HG02973 (cell line): ENCODE measurements at regions not wholly inside any gene's neighbourhood (a gene's known extent, or its start where the extent isn't known, plus 50 kb on each side); places are given as distances from the start of the nearest gene placed in this dataset.
"Not testable (repeated sequence)": the region's sequence is repeated elsewhere in the genome, so short reads cannot be mapped to it uniquely, and the experiment has no call there.

Source experiments
- ATAC-seq: cut with Tn5 transposase; IDR thresholded peaks from one replicate; pipeline ENCODE4 v1.9.1; 2021; ENCODE audit warnings: moderate library complexity; ENCODE audit not compliant: unreplicated experiment

GRCh38 chr17:56690441-56691291, 97.2 kb downstream of the NOG start:
- ATAC-seq: no peak

GRCh38 chr17:56694825-56695224, 101.3 kb downstream of the NOG start:
- no peak for ATAC-seq

GRCh38 chr17:56697190-56697589, 103.7 kb downstream of the NOG start:
- ATAC-seq: no peak

DNA sequence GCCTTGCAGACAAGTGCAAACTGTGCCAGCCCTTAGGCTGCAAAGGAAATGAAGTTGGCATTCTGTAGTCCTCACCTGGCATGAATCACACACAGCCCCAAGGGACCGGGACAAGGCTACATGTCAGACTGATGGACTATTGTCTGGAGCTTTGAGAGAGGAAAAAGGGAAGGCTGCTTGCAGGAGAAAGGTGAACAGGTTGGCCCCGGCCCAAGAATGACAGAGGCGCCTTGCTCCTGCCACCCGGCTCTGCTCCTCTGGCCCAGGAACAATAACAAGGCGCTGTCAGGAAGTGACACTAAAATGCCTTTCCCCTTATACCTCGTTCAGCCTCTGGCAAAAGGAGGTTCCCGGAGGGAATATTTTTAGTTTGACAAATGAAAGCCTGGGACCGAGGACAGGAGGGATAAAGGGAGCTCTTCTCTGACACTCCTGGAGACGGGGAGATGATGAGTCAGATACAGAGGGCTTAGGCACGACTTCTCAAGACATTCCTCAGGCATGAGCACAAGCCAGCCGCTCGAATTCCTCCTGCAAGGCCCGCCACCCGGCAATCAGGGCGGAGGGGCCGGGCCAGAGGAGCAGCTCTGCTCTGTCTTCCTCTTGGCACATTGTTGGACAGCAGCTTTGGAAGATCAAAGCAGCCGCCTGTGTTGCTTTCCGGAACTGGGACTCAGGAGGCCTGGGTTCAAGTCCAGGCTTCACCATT, 105.8 kb downstream of the NOG start:
- ATAC-seq: no peak

DNA sequence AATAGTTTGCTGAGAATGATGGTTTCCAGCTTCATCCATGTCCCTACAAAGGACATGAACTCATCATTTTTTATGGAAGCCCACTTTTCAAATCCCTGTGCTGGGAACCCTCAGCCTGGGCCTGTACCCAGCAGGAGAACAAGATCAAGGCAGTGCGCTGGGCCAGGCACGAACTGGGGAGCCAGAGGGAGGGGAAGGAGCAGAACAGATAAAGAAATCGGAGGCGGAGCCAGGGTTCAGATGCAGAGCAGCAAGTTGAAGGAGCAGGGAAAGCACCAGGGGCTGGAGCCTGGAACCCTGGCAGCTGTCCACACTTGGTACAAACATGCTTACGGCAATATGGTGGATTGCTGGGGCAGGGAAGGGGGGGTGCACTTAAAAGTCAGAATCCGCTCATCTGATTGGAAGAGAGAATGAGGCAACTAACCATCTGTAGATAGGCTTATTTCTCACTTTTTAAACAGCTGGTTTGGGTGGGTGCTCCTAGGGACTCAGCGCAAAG, 107.5 kb downstream of the NOG start:
- ATAC-seq: no peak

DNA sequence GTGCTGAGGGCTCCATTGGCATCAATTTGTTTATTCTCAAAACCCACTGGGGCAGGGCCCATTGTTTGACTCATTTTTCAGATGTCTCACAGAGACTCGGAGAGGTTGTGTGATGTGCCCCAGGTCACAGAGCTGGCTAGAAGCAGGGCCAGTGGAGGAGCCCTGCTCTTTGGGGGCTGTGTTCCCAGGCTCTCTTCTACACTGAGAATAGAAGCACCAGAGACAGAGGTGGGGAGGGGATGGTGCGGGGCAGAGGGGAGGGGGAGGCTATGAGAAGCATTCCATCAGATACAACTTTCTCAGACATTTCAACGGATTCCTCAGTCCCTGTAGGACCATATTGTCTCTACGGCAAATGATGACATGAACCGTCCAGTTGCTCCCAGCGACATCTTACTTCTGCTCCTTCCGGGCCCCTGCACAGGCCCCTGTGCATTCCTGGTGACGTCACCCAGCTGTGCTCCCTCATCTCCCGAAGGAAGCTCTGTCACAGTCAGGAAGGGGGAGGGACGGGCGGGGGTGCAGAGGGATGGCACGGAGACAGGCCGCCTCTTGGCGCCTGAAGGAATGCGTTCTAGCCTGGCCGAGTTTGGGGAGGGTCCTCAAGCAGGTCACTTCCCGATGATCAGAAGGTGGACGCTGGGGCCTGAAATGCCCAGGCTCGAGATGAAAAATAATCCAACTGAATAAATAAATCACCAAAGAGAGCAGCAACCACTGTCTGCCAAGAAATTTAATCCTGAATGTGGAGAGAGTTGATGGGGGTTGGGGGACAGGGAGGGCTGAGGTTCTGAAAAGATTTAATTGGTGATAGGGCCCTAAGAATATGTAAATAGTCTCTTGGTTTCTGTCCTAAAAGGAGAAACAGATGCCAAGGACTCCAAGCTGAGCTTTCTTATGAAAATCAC, 114.1 kb downstream of the NOG start:
- no peak for ATAC-seq

GRCh38 chr17:56708220-56708558, 114.7 kb downstream of the NOG start:
- ATAC-seq: no peak

- no peak for ATAC-seq
These were observed 115.3 kb downstream of the NOG start for GRCh38 chr17:56708670-56709410.

GRCh38 chr17:56710986-56711385, 117.5 kb downstream of the NOG start:
- no peak for ATAC-seq

DNA sequence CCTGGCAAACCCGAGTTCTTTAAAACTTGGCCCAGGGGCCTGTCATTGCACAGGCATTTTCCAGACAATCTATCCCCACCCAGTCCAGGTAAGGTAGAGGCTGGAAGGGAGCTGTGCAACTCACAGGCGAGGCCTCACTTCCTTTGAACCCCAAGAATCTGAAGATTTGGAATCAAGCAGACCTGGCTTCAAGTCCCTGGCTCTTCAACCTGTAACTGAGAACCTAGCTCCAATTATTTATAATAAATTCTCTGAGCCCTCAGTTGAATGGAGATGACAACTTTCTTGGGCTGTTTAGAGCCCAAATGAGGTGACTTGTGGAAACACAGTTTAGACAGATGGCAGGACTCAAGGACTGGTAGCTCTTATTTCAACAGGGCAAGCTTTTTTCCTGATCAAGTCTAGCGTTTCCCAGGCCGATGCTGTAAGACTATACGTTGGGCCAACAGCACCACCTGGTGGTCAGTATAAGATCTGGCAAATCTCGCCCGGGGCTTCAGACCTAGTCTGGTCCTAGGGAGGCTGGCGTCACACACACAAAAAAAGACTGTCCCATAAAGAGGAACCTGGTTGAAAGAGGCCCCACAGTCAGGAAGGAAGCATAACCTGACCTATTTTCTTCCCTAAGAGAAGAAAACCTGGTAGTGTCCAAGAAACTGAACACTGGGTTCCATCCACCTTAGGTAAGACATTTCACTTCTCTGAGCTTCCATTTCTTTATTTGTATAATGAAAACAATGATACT, 117.9 kb downstream of the C17orf67 start:
- ATAC-seq: peak; percentile 84

DNA sequence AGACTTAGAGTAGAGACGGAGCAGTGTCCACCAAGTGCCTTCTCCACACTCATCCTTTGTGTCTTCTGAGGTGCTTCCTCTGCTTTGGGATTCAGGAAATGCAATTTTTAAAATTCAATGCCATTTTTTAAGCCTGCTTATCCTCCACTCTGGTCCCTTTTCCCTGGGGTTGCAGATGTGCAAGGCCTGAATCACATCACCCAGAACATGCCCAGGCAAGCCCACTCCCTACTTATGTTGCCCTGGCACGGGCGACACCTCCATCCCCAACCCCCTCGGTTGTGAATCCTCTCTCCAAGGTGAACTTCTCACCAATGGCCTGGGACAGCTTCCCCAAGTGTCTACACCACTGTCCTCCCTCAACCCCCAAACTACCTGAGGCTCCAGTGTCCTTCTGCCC, 116.2 kb downstream of the C17orf67 start:
- no peak for ATAC-seq

- ATAC-seq: no peak
These were observed 115.2 kb downstream of the C17orf67 start for GRCh38 chr17:56718515-56718914.

DNA sequence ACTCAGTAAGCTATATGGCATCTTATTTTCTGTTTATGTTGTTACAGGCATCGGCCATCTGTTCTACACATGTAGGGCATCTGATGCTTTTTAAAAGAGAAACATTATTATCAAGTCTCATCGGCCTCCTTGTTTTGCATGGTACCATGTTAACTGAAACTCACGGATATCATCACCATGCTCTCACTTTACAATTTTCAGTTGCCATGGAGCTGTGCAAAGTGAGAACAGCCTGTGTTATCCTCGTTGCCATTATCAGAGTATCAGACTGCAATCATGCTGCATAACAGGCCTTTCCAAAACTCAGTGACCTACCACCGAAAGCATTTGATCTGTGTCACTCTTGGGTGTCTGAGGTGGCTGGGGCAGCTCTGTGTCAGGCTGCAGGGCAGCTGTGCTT, 110.3 kb downstream of the C17orf67 start:
- ATAC-seq: no peak

DNA sequence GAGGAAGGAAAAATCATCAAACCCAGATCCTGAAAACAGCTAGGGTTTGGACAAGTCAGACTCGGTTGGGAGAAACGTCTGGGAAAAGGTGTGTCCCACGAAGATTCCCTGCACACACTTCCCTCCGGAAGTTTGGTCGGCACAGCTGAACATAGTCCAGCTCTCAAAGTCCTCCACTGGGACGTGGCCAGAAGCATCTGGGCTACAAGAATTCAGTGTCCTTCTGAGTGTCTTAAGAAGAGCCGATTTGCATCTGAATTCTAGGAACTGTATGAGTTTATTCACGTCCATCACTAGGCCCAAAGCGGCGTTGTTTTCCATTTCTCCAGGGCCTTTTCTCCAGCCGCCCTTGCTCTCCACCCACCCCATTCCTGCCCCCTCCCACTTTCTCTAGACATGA, 109.1 kb downstream of the C17orf67 start:
- no peak for ATAC-seq

DNA sequence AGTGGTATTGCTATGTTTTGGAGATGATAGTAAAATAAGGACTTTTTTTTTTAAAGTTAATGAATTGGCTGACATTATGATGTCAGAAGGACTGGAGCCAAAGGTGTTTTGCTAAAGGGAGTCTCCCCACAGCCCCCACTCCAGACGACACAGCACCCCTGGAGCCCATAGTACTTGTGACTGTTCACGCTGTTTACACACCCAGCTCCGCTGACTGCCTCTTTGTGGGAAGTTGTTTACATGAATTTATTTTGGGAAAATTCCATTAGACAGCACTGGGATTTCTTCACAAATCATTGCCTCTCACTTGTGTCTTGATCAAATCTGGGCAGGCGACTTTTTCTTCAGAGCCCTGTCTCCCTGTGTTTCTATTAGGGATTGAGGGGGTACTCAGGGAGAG, 108.6 kb downstream of the C17orf67 start:
- no peak for ATAC-seq

- no peak for ATAC-seq
These were observed 105.7 kb downstream of the C17orf67 start for GRCh38 chr17:56727876-56728617.

DNA sequence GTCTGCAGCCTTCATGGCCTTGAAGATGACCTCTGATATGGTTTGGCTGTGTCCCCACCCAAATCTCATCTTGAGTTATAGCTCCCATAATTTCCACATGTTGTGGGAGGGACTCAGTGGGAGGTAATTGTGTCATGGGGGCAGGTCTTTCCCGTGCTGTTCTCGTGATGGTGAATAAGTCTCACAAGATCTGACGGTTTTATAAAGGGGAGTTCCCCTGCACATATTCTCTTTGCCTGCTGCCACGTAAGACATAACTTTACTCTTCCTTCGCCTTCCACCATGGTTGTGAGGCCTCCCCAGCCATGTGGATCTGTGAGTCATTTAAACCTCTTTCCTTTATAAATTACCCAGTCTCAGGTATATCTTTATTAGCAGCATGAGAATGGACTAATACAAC, 102.6 kb downstream of the C17orf67 start:
- ATAC-seq: not testable (repeated sequence)

GRCh38 chr17:56733833-56734232, 99.9 kb downstream of the C17orf67 start:
- no peak for ATAC-seq

DNA sequence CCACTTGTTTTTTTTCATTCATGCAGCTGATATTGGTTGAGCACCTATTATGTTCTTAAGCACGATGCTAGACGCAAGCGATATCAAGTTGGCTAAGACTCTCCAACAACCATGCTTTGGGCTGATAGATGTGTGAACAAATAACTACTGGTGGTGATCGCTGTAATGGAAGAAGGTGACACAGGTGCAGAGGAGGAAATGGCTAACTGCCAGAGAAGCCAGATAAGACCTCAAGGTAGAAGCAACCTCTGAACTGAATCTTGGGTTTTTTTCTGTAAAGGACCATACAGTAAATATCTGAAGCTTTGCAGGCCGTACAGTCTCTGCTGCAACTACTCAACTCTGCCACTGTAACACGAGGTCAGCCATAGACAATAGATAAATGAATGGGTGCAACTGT, 97.9 kb downstream of the C17orf67 start:
- no peak for ATAC-seq
